ENCODE measurements at regions not wholly inside any gene's neighbourhood (a gene's known extent, or its start where the extent isn't known, plus 50 kb on each side); places are given as distances from the start of the nearest gene placed in this dataset.

DNA sequence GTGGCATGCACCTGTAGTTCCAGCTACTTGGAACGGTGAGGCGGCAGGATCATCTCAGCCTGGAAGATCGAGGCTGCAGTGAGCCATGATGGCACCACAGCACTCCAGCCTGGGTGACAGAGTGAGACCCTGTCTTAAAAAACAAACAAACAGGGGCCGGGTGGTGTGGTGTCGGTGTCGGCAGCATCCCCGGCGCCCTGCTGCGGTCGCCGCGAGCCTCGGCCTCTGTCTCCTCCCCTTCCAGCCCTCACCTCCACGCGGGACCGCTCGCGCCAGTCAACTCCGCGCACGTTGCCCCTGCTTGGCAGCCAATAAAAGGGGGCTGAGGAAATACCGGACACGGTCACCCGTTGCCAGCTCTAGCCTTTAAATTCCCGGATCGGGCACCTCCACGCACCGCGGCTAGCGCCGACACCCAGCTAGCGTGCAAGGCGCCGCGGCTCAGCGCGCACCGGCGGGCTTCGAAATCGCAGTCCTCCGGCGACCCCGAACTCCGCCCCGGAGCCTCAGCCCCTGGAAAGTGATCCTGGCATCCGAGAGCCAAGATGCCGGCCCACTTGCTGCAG is 204.7 kb downstream of the CDRT15L2 start:
- TF ChIP-seq, protein P1, sequence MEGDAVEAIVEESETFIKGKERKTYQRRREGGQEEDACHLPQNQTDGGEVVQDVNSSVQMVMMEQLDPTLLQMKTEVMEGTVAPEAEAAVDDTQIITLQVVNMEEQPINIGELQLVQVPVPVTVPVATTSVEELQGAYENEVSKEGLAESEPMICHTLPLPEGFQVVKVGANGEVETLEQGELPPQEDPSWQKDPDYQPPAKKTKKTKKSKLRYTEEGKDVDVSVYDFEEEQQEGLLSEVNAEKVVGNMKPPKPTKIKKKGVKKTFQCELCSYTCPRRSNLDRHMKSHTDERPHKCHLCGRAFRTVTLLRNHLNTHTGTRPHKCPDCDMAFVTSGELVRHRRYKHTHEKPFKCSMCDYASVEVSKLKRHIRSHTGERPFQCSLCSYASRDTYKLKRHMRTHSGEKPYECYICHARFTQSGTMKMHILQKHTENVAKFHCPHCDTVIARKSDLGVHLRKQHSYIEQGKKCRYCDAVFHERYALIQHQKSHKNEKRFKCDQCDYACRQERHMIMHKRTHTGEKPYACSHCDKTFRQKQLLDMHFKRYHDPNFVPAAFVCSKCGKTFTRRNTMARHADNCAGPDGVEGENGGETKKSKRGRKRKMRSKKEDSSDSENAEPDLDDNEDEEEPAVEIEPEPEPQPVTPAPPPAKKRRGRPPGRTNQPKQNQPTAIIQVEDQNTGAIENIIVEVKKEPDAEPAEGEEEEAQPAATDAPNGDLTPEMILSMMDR (conservative IDR thresholded peaks at IDR 0.05) = no peak
- TF ChIP-seq ZFX (IDR thresholded peaks at IDR 0.05) = no peak
